ENCODE measurements at regions not wholly inside any gene's neighbourhood (a gene's known extent, or its start where the extent isn't known, plus 50 kb on each side); places are given as distances from the start of the nearest gene placed in this dataset.

DNA sequence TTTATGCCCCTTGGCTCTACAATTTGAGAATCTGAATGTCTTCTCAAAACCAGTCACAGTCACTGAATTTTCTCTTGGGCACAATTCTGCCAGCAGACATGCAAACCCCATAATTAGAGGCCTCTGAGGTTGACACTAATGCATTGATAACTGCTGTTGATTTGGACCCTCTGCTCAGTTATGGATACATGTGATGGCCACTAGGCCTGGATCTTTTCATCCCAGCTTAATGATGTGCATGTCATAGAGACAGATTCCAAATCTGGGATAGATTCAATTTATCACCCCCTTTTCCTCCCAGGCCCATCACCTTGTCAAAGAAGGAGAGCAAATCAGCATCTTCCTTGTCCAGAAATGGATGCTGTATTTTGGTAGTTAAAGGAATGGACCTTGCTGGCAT is 92.2 kb downstream of the C11orf91 start:
- Histone ChIP-seq H3K79me2 (ENCODE audit: low read length) (no peaks in the 10 kb centered on the region), H3K36me3 (ENCODE audit: low read depth, low read length) (no peaks in the 10 kb centered on the region), H3K27me3 (ENCODE audit: low read length) (no peaks in the 10 kb centered on the region), H3K27ac (ENCODE audit: low read length) (no peak overlapping the region), H3K4me2 (ENCODE audit: low read length) (no peak overlapping the region), H3F3A (ENCODE audit: low read length, unreplicated experiment) (no peaks in the 10 kb centered on the region), H3K9ac (ENCODE audit: low read length) (no peak overlapping the region), H3K4me3 (ENCODE audit: low read length) (no peak overlapping the region), H3K9me2 (replicated peaks; ENCODE audit: low read length) (no peaks in the 10 kb centered on the region), H3K4me1 (ENCODE audit: insufficient read depth, low read length) (no peaks in the 10 kb centered on the region), H3K9me3 (ENCODE audit: low read length) (no peaks in the 10 kb centered on the region), H4K20me1 (ENCODE audit: low read length) (no peaks in the 10 kb centered on the region), H2AFZ (ENCODE audit: low read length) (no peak overlapping the region)
- ChIA-PET POLR2A (ENCODE audit: unreplicated experiment) (no interaction called here), CTCF (no interaction called here)
- BruUV-seq (replicated peaks) = no TSS peak
- intact Hi-C loops (cut with micrococcal nuclease) = no loop called here
- ATAC-seq = no peak
- no peak for TF ChIP-seq EZH2phosphoT487 (IDR thresholded peaks at IDR 0.05; ENCODE audit: borderline replicate concordance, low read length)
- TF ChIP-seq, protein P1, sequence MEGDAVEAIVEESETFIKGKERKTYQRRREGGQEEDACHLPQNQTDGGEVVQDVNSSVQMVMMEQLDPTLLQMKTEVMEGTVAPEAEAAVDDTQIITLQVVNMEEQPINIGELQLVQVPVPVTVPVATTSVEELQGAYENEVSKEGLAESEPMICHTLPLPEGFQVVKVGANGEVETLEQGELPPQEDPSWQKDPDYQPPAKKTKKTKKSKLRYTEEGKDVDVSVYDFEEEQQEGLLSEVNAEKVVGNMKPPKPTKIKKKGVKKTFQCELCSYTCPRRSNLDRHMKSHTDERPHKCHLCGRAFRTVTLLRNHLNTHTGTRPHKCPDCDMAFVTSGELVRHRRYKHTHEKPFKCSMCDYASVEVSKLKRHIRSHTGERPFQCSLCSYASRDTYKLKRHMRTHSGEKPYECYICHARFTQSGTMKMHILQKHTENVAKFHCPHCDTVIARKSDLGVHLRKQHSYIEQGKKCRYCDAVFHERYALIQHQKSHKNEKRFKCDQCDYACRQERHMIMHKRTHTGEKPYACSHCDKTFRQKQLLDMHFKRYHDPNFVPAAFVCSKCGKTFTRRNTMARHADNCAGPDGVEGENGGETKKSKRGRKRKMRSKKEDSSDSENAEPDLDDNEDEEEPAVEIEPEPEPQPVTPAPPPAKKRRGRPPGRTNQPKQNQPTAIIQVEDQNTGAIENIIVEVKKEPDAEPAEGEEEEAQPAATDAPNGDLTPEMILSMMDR (conservative IDR thresholded peaks at IDR 0.05; ENCODE audit: low read depth, low read length) = no peak
- TF ChIP-seq EZH2 (IDR thresholded peaks at IDR 0.05; ENCODE audit: low read length, unreplicated experiment) = no peak
- DNase-seq = no peak

DNA sequence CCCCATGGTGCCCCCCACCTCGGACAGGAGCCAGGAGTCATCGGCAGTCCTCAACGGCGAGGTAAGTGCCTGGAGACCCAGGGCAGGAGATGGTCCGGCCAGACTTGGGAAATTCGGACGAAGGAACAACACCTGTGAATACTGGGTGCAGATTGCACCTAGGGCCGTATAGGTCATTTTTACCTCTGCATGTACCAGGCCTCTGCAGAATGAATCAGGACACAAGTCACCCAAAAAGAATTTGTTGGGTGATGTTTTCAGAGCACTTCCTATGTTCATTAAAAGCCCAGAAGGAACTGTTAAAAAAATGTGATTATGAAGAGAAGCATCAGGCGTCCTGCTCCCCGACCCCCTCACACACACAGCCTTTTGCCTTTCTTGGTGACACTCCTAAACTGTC is 93.9 kb downstream of the C11orf91 start:
- Histone ChIP-seq H3K9ac (ENCODE audit: low read length) (no peak overlapping the region), H3K27ac (ENCODE audit: low read length) (no peak overlapping the region), H2AFZ (ENCODE audit: low read length) (no peak overlapping the region), H3K9me2 (replicated peaks; ENCODE audit: low read length) (no peaks in the 10 kb centered on the region), H3K4me2 (ENCODE audit: low read length) (no peak overlapping the region), H3K4me3 (ENCODE audit: low read length) (no peak overlapping the region), H3K79me2 (ENCODE audit: low read length) (no peaks in the 10 kb centered on the region), H3K9me3 (ENCODE audit: low read length) (no peaks in the 10 kb centered on the region), H3F3A (ENCODE audit: low read length, unreplicated experiment) (no peaks in the 10 kb centered on the region), H3K27me3 (ENCODE audit: low read length) (no peaks in the 10 kb centered on the region), H4K20me1 (ENCODE audit: low read length) (no peaks in the 10 kb centered on the region), H3K36me3 (ENCODE audit: low read depth, low read length) (no peaks in the 10 kb centered on the region), H3K4me1 (ENCODE audit: insufficient read depth, low read length) (no peaks in the 10 kb centered on the region)
- intact Hi-C loops (cut with micrococcal nuclease) = no loop called here
- TF ChIP-seq, protein P1 (conservative IDR thresholded peaks at IDR 0.05; ENCODE audit: low read depth, low read length) = no peak
- no peak for TF ChIP-seq EZH2 (IDR thresholded peaks at IDR 0.05; ENCODE audit: low read length, unreplicated experiment)
- no peak for DNase-seq
- ChIA-PET POLR2A (ENCODE audit: unreplicated experiment) (no interaction called here), CTCF (no interaction called here)
- BruUV-seq (replicated peaks) = no TSS peak
- ATAC-seq = no peak

DNA sequence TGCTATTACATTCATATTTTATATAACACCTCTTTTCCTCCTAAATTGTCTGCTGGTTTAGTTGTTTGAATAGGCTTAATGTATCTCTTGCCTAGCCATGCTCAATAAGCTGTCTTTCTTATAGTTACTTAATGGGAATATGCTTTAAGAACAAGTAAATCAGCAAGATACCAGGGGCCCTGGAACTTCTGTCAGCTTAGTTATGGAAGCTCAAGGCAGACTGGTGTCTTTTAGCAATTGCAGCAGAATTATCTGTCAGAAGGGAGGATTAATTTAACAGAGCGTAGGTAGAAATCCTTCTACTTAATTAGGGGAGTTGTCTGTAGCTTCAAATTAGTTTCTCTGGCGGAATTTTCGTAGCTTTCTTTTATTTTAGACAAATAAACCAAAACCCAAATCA is 94.9 kb downstream of the C11orf91 start:
- Histone ChIP-seq H3K36me3 (ENCODE audit: low read depth, low read length) (no peaks in the 10 kb centered on the region), H3K4me2 (ENCODE audit: low read length) (no peak overlapping the region), H3K27me3 (ENCODE audit: low read length) (no peaks in the 10 kb centered on the region), H3K4me3 (ENCODE audit: low read length) (no peak overlapping the region), H3K27ac (ENCODE audit: low read length) (no peak overlapping the region), H3K9me3 (ENCODE audit: low read length) (no peaks in the 10 kb centered on the region), H3K4me1 (ENCODE audit: insufficient read depth, low read length) (no peaks in the 10 kb centered on the region), H4K20me1 (ENCODE audit: low read length) (no peaks in the 10 kb centered on the region), H3K9ac (ENCODE audit: low read length) (no peak overlapping the region), H2AFZ (ENCODE audit: low read length) (no peak overlapping the region), H3K79me2 (ENCODE audit: low read length) (no peaks in the 10 kb centered on the region), H3F3A (ENCODE audit: low read length, unreplicated experiment) (no peaks in the 10 kb centered on the region), H3K9me2 (replicated peaks; ENCODE audit: low read length) (no peaks in the 10 kb centered on the region)
- no peak for ATAC-seq
- ChIA-PET POLR2A (ENCODE audit: unreplicated experiment) (no interaction called here), CTCF (no interaction called here)
- TF ChIP-seq EZH2 (IDR thresholded peaks at IDR 0.05; ENCODE audit: low read length, unreplicated experiment) (no peak), EZH2phosphoT487 (IDR thresholded peaks at IDR 0.05; ENCODE audit: borderline replicate concordance, low read length) (no peak)
- TF ChIP-seq, protein P1 (conservative IDR thresholded peaks at IDR 0.05; ENCODE audit: low read depth, low read length) = no peak
- no TSS peak for BruUV-seq (replicated peaks)
- no peak for DNase-seq
- intact Hi-C loops (cut with micrococcal nuclease) = no loop called here

Measured in PC-3 (cell line).